Large intestine (tissue), 3 donors: ENCODE measurements at regions not wholly inside any gene's neighbourhood (a gene's known extent, or its start where the extent isn't known, plus 50 kb on each side); places are given as distances from the start of the nearest gene placed in this dataset.

Experiments used
- DNase-seq, 2 donors: peaks; one replicate each; pipeline versions ENCODE4 v3.0.0 to v3.0.0-alpha.2; 2013
- H3K27ac ChIP-seq: one replicate; pipeline ENCODE4 v1.5.1; 2013; ENCODE audit warnings: low read length
- H3K27me3 ChIP-seq: 2 replicates; pipeline ENCODE4 v1.6.1; 2013; ENCODE audit warnings: low read length; ENCODE audit not compliant: control insufficient read depth, insufficient read depth
- H3K36me3 ChIP-seq: 2 replicates; pipeline ENCODE4 v1.6.1; 2013; ENCODE audit warnings: low read length; ENCODE audit not compliant: control insufficient read depth, insufficient read depth
- H3K4me1 ChIP-seq: one replicate; pipeline ENCODE4 v1.6.1; 2013; ENCODE audit warnings: low read length; ENCODE audit not compliant: control insufficient read depth, insufficient read depth
- H3K4me3 ChIP-seq: one replicate; pipeline ENCODE4 v1.5.1; 2013; ENCODE audit warnings: low read length
- H3K9me3 ChIP-seq: one replicate; pipeline ENCODE4 v1.6.1; 2013; ENCODE audit warnings: mild to moderate bottlenecking, low read depth, low read length, moderate library complexity; ENCODE audit not compliant: control insufficient read depth
- WGBS: methylation state at CpG from one replicate; pipeline ENCODE4 v1.1.5; 2013; ENCODE audit warnings: low lambda C conversion rate; ENCODE audit not compliant: insufficient coverage; 5-methylcytosine and 5-hydroxymethylcytosine counted together

GRCh38 chr6:113120224-113120581, 736.9 kb upstream of the MARCKS start:
- no peaks in the 10 kb centered on the region for H3K9me3 ChIP-seq
- H3K4me1 ChIP-seq: no peaks in the 10 kb centered on the region
- no peak overlapping the region for H3K4me3 ChIP-seq
- no CpG with 5 or more reads among the region's 2 CpGs for WGBS
- no peaks in the 10 kb centered on the region for H3K27me3 ChIP-seq
- no peak for DNase-seq
- no peak overlapping the region for H3K27ac ChIP-seq
- H3K36me3 ChIP-seq: no peaks in the 10 kb centered on the region

GRCh38 chr6:113120582-113121285, 736.4 kb upstream of the MARCKS start:
- H3K9me3 ChIP-seq: no peaks in the 10 kb centered on the region
- DNase-seq: no peak
- no peaks in the 10 kb centered on the region for H3K36me3 ChIP-seq
- no peak overlapping the region for H3K4me3 ChIP-seq
- H3K27ac ChIP-seq: no peak overlapping the region
- no peaks in the 10 kb centered on the region for H3K4me1 ChIP-seq
- no peaks in the 10 kb centered on the region for H3K27me3 ChIP-seq
- 40% methylated on average over 1 of the region's 7 CpGs for WGBS

GRCh38 chr6:113121571-113121970, 735.6 kb upstream of the MARCKS start:
- WGBS: 100% methylated on average over 1 of the region's 2 CpGs
- H3K4me1 ChIP-seq: no peaks in the 10 kb centered on the region
- DNase-seq: no peak
- H3K4me3 ChIP-seq: no peak overlapping the region
- H3K9me3 ChIP-seq: no peaks in the 10 kb centered on the region
- H3K27me3 ChIP-seq: no peaks in the 10 kb centered on the region
- H3K36me3 ChIP-seq: no peaks in the 10 kb centered on the region
- no peak overlapping the region for H3K27ac ChIP-seq

GRCh38 chr6:113122060-113122459, 735.1 kb upstream of the MARCKS start:
- Histone ChIP-seq H3K4me1 (no peaks in the 10 kb centered on the region), H3K36me3 (no peaks in the 10 kb centered on the region), H3K4me3 (no peak overlapping the region), H3K9me3 (no peaks in the 10 kb centered on the region), H3K27me3 (no peaks in the 10 kb centered on the region), H3K27ac (no peak overlapping the region)
- 100% methylated on average over 1 of the region's 1 CpG for WGBS
- DNase-seq: no peak

GRCh38 chr6:113125626-113126025, 731.5 kb upstream of the MARCKS start:
- WGBS: no CpG with 5 or more reads among the region's 2 CpGs
- Histone ChIP-seq H3K9me3 (no peaks in the 10 kb centered on the region), H3K36me3 (no peaks in the 10 kb centered on the region), H3K27ac (no peak overlapping the region), H3K4me3 (no peak overlapping the region), H3K4me1 (no peaks in the 10 kb centered on the region), H3K27me3 (no peaks in the 10 kb centered on the region)
- DNase-seq: no peak

- H3K27me3 ChIP-seq: no peaks in the 10 kb centered on the region
- 60% methylated on average over 1 of the region's 5 CpGs for WGBS
- no peaks in the 10 kb centered on the region for H3K4me1 ChIP-seq
- H3K4me3 ChIP-seq: no peak overlapping the region
- no peak for DNase-seq
- no peaks in the 10 kb centered on the region for H3K9me3 ChIP-seq
- H3K36me3 ChIP-seq: no peaks in the 10 kb centered on the region
- no peak overlapping the region for H3K27ac ChIP-seq
These were observed 729.2 kb upstream of the MARCKS start for GRCh38 chr6:113127786-113128419.

GRCh38 chr6:113128661-113129060, 728.5 kb upstream of the MARCKS start:
- Histone ChIP-seq H3K4me3 (no peak overlapping the region), H3K4me1 (no peaks in the 10 kb centered on the region), H3K27ac (no peak overlapping the region), H3K9me3 (no peaks in the 10 kb centered on the region), H3K27me3 (no peaks in the 10 kb centered on the region), H3K36me3 (no peaks in the 10 kb centered on the region)
- WGBS: 100% methylated on average over 1 of the region's 3 CpGs
- DNase-seq: no peak

GRCh38 chr6:113129991-113130390, 727.2 kb upstream of the MARCKS start:
- Histone ChIP-seq H3K9me3 (no peaks in the 10 kb centered on the region), H3K4me3 (no peak overlapping the region), H3K4me1 (no peaks in the 10 kb centered on the region), H3K27me3 (no peaks in the 10 kb centered on the region), H3K36me3 (no peaks in the 10 kb centered on the region), H3K27ac (no peak overlapping the region)
- DNase-seq: no peak
- WGBS: 94% methylated on average over 2 of the region's 2 CpGs

GRCh38 chr6:113137426-113137825, 719.7 kb upstream of the MARCKS start:
- H3K4me1 ChIP-seq: no peaks in the 10 kb centered on the region
- WGBS: no CpG with 5 or more reads among the region's 7 CpGs

GRCh38 chr6:113140721-113141120, 716.4 kb upstream of the MARCKS start:
- no CpG with 5 or more reads among the region's 2 CpGs for WGBS
- Histone ChIP-seq H3K27me3 (no peaks in the 10 kb centered on the region), H3K4me1 (no peaks in the 10 kb centered on the region), H3K27ac (no peak overlapping the region), H3K4me3 (no peak overlapping the region), H3K36me3 (no peaks in the 10 kb centered on the region), H3K9me3 (no peaks in the 10 kb centered on the region)
- no peak for DNase-seq

More at GRCh38 chr6:113137426-113137825, 719.7 kb upstream of the MARCKS start:
- Histone ChIP-seq H3K4me3 (no peak overlapping the region), H3K36me3 (no peaks in the 10 kb centered on the region), H3K9me3 (no peaks in the 10 kb centered on the region), H3K27me3 (no peaks in the 10 kb centered on the region), H3K27ac (no peak overlapping the region)
- DNase-seq: no peak

GRCh38 chr6:113141901-113142300, 715.2 kb upstream of the MARCKS start:
- Histone ChIP-seq H3K27ac (no peak overlapping the region), H3K4me1 (no peaks in the 10 kb centered on the region), H3K9me3 (no peaks in the 10 kb centered on the region), H3K4me3 (no peak overlapping the region), H3K27me3 (no peaks in the 10 kb centered on the region), H3K36me3 (no peaks in the 10 kb centered on the region)
- no CpG with 5 or more reads among the region's 2 CpGs for WGBS
- no peak for DNase-seq
